H7 (cell line): ENCODE measurements at regions not wholly inside any gene's neighbourhood (a gene's known extent, or its start where the extent isn't known, plus 50 kb on each side); places are given as distances from the start of the nearest gene placed in this dataset.
"Not testable (repeated sequence)": the region's sequence is repeated elsewhere in the genome, so short reads cannot be mapped to it uniquely, and the experiment has no call there.

ENCODE experiments used
- DNase-seq: peaks from one replicate; pipeline ENCODE4 v3.0.0; 2012
- H3K27me3 ChIP-seq: 2 replicates; pipeline ENCODE4 v1.6.0; 2011; ENCODE audit warnings: mild to moderate bottlenecking, low read length; ENCODE audit not compliant: control insufficient read depth, insufficient read depth
- H3K36me3 ChIP-seq: replicated peaks from 2 replicates; pipeline ENCODE4 v1.5.1; 2011; ENCODE audit warnings: low read length; ENCODE audit not compliant: control insufficient read depth, insufficient read depth
- H3K4me3 ChIP-seq: 2 replicates; pipeline ENCODE4 v1.5.1; 2011; ENCODE audit warnings: low read depth, mild to moderate bottlenecking, control low read depth, low read length, moderate library complexity; ENCODE audit not compliant: insufficient read depth

DNA sequence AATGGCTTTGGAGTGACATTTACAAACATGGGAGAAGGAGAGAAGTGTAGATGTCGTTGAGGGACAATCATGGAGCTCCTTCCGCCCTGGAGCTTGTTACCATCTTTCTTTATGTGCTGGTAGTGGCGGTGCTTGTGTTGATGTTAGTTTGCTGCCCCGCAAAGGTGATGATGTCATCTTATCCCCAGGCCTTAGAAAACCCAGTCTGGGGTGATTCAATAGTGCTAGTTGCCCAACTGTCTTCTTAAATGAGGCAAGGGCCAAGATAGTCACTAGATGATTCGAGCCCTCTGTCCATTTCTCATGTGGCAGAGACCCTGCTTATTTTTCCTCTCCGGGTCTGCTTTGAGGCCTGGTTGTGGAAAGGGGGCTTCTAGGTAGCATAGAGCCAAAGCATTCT is 277.4 kb downstream of the CCSER2 start:
- peaks cover 22% of the 10 kb centered on the region for H3K27me3 ChIP-seq
- DNase-seq = no peak
- no peak overlapping the region for H3K4me3 ChIP-seq
- H3K36me3 ChIP-seq = no peaks in the 10 kb centered on the region

DNA sequence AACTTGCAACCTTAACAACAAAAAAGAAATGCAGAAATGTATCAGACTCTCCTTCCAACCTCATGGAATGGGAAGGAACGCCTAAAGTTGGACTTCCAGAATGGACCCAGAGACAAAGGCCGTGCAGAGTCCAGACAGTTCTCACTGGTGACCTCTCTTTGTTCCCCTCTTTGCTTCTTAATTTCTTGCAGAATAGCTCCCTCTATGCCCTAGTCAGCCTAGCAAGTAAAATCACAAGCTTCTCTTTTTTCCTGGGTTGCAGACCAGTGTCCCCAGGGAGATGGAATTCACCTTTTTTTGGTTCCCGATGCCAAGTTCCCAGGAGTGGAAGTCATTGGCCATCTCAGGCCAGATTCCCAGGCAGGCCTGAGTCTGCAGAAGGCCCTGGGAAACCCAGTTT is 278.0 kb downstream of the CCSER2 start:
- Histone ChIP-seq H3K27me3 (peaks cover 22% of the 10 kb centered on the region), H3K36me3 (no peaks in the 10 kb centered on the region), H3K4me3 (no peak overlapping the region)
- no peak for DNase-seq

DNA sequence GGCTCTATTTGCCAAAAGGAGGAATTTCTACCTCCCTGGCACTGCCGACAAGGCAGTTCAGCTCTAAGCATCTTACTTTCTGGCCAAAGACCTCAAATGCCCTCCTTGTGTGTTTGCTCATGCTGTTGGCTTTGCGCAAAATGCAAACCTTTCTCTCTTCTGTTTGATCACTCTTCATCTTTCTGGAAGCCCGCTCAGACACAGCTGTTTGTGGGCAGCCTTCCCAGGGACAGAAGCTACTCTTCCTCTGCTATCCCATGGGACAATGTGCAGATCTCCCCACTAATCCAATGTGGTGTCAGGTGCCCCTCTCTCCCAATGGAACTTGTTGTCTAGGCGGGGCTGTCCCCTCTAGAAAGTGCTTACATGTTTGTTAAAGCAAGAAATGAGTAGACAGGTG is 278.7 kb downstream of the CCSER2 start:
- Histone ChIP-seq H3K27me3 (peaks cover 19% of the 10 kb centered on the region), H3K36me3 (no peaks in the 10 kb centered on the region), H3K4me3 (no peak overlapping the region)
- no peak for DNase-seq

DNA sequence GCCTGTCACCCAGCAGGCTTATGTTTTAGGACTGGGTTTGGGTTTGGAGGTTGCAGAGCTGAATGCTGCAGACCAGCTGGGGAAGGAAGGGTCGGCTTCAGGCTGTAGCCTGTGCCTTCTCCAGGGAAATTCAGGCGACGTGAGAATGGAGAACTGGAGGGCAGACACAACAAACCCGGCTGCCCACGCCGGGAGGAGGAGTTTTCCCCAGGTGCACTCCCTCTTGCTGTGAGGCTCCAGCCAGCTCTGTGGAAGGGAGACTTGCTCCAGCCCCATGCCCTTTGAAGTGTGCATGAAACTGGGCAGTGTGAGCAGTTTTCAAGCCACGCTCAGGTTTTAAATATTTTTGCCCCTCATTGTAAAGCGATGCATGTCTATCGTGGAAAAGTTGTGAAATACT is 279.1 kb downstream of the CCSER2 start:
- no peak for DNase-seq
- Histone ChIP-seq H3K4me3 (no peak overlapping the region), H3K36me3 (no peaks in the 10 kb centered on the region), H3K27me3 (peaks cover 14% of the 10 kb centered on the region)

DNA sequence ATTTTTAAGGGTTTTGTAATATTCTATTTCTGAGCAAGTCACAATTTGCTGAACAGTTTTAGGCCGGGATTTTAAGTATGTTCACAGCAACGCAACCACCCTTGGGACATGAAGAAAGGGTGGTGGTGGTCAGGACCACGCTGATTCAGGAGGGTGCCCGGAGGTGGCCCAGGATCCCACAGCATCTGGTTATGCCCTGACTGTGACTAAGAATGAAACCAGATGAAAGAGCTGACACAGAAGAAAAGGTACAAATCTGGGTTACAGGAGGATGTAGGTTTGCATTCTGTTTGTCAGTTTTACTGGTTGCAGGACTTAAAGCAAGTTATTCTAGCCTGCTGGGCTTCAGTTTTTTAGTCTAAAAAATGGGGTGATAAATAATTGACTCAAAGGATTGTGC is 279.7 kb downstream of the CCSER2 start:
- no peak overlapping the region for H3K4me3 ChIP-seq

DNA sequence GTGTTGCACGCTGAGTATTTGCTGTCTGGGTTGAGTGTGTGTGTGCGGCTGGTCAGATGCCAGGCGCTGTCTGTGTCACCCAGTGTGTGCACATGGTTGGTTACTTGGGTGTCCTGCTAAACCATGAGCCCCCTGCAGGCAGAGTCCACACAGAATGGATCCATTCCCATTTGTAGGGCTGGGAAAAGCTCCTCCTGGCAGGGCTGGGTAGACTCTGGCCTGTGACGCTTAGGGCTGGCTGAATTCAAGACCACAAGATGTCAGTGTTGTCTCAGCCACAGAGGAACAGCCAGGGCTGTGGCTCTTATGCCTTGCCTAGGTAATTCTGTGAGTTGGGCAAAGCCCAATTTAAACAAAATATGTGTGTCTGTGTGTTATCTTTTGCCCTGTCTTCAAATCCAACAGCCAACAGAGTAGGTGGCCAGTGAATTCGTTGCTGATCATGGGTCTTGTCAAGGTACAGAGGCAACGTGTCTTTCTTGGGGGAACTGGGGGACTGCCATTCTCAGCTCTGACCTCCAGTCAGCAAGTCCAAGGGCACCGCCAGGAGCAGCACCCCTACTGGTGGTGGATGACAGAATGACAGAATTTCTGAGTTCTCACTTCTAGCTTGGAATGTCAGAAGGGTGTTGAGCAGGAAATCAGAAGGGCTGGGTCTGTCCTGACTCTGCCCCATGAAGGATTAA is 285.1 kb downstream of the CCSER2 start:
- Histone ChIP-seq H3K36me3 (no peaks in the 10 kb centered on the region), H3K4me3 (no peak overlapping the region), H3K27me3 (no peaks in the 10 kb centered on the region)
- peak; percentile 75 for DNase-seq

More for the DNA sequence above, 279.7 kb downstream of the CCSER2 start:
- Histone ChIP-seq H3K36me3 (no peaks in the 10 kb centered on the region), H3K27me3 (peaks cover 8% of the 10 kb centered on the region)
- no peak for DNase-seq

DNA sequence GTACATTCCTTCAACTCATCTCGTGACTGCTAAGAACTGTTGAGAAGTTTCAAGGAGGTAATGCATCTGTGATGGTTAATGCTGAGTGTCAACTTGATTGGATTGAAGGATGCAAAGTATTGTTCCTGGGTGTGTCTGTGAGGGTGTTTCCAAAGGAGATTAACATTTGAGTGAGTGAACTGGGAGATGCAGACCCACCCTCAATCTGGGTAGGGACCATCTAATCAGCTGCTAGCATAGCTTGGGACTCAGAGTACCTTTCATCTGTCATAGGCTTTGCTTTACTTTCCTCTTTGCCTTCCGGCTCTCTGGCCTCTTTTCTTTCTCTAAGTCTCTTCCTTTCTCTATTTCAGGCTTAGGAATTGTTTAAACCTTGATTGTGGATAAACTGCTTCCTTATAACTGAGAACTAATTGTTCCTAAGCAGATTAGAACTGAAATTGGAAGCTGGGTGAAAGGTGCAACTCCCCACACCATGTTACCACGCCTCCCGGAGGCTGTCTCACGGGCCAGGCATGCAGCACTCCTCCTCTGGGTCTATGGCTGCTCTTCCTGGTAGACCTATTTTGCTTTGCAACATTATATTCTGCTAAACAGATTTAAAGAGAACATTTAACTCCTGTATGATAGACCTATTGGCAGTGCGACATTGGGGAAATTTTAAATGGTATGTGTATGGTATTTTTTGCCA is 298.2 kb downstream of the CCSER2 start:
- Histone ChIP-seq H3K36me3 (no peaks in the 10 kb centered on the region), H3K4me3 (no peak overlapping the region), H3K27me3 (no peaks in the 10 kb centered on the region)
- DNase-seq = no peak

DNA sequence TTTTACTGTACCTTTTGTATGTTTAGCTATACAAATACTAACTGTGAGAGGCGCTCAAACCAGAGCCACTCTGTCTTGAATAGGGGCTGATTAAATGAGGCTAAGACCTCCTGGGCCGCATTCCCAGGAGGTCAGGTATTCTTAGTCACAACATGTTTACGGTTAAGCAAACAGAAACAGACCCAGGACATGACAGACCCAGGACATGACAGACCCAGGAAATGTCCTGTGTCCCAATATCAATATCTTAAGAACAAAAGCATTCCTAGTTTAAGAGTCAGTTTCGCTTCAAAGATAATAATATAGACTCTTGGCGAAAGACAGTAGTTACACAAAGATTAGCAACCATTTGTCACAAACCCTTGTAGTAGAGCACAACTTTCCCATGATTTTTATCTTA is 304.5 kb downstream of the CCSER2 start:
- H3K27me3 ChIP-seq = no peaks in the 10 kb centered on the region
- no peak overlapping the region for H3K4me3 ChIP-seq
- DNase-seq = no peak
- no peaks in the 10 kb centered on the region for H3K36me3 ChIP-seq

DNA sequence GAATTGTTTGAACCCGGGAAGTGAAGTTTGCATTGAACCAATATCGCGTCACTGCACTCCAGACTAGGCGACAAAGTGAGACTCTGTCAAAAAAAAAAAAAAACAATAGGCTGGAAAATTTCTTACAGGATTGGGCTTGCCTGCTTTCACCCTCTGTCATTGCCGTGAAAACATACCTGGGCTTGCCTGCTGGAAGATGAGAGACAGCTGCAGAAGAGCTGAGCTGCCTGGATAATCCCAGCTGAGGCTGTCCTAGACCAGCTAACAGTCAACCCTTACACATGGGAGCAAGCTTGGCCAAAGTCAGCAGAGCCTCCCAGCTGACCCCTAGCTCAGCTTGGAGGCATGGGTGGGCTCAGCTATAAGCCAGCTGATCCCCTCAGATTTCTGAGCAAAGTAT is 306.2 kb downstream of the CCSER2 start:
- no peaks in the 10 kb centered on the region for H3K27me3 ChIP-seq
- no peak for DNase-seq
- H3K4me3 ChIP-seq = no peak overlapping the region
- H3K36me3 ChIP-seq = no peaks in the 10 kb centered on the region

DNA sequence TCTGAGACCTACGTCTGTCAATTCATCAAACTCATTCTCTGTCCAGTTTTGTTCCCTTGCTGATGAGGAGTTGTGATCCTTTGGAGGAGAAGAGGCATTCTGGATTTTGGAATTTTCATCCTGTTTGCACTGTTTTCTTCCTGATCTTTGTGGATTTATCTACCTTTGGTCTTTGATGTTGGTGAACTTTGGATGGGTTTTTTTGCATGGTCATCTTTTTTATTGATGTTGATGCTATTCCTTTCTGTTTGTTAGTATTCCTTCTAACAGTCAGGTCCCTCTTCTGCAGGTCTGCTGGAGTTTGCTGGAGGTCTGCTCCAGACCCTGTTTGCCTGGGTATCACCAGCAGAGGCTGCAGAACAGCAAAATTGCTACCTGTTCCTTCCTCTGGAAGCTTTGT is 322.2 kb downstream of the CCSER2 start:
- not testable (repeated sequence) for H3K27me3 ChIP-seq, DNase-seq, H3K4me3 ChIP-seq, H3K36me3 ChIP-seq

DNA sequence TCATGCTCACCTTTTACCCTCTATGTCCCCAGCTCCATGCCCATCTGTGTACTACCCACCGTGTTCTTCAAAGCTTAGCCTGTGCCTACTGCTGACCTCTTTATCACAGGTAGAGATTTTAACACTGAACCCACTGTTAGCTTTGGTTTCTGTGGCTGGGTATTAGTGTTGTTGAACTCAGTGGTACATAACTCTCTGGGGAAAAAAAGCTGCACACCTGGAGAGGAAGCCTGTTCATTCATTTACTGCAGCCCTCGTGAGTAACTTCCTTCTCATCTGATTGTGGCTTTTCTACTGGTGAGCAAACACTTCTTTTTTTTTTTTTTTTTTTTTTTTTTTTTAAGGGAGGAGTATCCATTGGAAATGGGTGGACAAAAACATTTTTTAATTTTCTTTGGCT is 326.3 kb downstream of the CCSER2 start:
- no peak for DNase-seq
- no peaks in the 10 kb centered on the region for H3K36me3 ChIP-seq
- H3K27me3 ChIP-seq = no peaks in the 10 kb centered on the region
- no peak overlapping the region for H3K4me3 ChIP-seq

DNA sequence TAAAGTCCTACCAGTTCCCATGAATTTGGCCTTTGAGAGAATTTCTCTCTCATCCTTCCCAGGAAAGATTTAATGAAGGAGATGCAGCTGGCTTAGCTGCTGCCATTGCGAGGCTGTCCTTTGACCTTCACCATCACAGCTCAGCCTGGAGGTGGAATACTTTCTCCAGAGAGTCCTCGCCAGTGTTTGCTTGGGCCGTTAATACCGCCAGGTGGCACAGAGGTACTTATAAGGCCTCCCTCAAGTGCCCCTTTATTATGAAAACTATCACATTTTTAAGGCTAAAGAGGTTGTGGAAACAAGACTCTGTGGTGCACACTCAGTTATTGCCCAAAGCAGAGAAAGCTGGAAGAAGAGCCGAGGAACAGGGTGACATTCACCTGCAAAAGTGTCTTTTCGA is 330.6 kb downstream of the CCSER2 start:
- Histone ChIP-seq H3K4me3 (no peak overlapping the region), H3K36me3 (no peaks in the 10 kb centered on the region)
- DNase-seq = no peak

DNA sequence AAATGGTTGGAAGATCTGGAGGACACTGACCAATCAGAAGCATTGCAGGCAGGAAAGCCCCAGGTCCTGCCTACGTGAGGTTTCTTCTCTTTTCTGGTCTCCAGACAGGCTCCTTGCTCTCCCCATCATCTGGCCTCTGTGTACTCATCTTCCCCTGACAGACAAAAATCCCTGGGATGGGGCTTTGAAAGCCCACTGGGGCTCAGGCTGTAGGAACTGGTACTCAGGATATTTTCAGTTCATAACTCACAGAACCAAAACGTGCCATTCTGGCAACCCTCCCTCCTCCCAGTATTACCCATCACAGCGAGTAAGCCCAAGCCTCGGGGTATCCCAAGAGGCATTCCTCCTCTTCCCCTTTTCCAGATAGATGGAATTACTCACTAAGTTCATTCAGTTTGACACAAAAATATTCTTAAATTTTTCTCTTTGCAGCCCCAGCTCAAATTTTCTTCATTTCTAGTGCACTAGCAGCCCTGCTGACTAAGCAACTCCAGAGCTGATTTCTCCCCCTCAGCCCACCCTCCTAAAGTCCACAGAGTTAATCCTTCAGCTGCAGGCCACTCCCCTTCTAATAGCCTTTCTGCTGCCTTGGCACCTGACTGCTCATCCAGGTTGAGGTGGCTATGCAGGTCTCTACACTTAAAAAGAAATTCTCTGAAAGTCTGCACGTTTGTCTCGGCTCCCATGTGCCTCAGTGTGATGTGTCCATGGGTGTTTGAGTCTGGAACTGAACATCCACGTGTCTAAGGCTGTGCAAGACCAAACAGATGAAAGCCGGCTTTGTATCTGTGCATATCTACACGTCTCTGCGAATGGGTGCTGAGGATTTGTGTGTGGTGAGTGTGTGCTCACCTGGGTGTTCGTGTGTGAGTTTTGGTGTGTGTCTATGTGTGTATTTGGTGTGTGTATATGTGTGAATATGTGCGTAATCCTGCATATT is 331.4 kb downstream of the CCSER2 start:
- no peak overlapping the region for H3K4me3 ChIP-seq
- peak; percentile 22 for DNase-seq
- H3K36me3 ChIP-seq = no peaks in the 10 kb centered on the region
- H3K27me3 ChIP-seq = no peaks in the 10 kb centered on the region

More for the DNA sequence above, 330.6 kb downstream of the CCSER2 start:
- H3K27me3 ChIP-seq = no peaks in the 10 kb centered on the region

DNA sequence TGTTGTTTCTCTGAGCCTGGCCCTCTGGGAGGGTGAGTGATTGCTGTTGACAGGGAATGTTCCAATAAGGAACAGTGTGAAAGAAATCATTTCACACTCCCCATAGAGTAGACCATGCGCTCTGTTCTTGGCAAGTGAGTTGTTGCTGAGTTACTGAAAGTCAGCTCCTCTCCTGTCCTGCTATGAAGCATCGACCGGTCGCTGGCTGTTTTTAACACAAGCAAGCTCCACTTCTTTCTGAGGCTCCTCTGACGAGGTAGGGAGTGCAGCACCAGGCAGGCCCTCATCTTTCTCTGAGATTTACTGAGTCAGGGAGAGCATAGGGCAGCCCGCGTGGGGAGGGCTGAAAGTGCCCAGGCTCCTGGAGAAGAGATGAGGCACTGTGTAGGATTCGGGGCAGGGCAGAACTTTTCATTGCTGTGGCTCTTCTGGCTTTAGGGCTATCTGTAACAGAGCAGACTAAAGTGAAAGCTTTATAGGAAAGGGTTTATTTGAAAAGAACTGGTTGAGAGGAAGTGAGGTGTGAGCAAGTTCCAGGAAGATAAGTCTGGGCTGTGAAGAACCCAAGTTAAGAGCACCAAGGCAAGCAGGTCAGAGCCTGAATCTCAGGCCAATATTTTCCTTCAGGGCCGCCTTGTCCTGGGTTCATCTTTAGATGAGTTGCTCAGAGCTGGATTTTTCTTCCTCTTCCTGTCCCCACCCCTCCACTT is 332.2 kb downstream of the CCSER2 start:
- no peaks in the 10 kb centered on the region for H3K36me3 ChIP-seq
- no peak for DNase-seq
- no peak overlapping the region for H3K4me3 ChIP-seq
- no peaks in the 10 kb centered on the region for H3K27me3 ChIP-seq
